Stomach (tissue), 8 donors: ENCODE measurements at regions not wholly inside any gene's neighbourhood (a gene's known extent, or its start where the extent isn't known, plus 50 kb on each side); places are given as distances from the start of the nearest gene placed in this dataset.

Experiments
- DNase-seq, 2 donors: peaks; one replicate each; pipeline versions ENCODE4 v3.0.0 to v3.0.0-alpha.2; 2013 to 2019
- H3K27ac ChIP-seq, 5 donors: fragments of 200-600 bp in 4 of 5; sonication (generic) in 4 of 5; one replicate each; pipeline ENCODE4 v1.5.1; 2013 to 2019; ENCODE audit warnings: mild to moderate bottlenecking in 1 of 5, moderate library complexity in 1 of 5
- H3K27me3 ChIP-seq, 3 donors: fragments of 200-600 bp; sonication (generic); one replicate each; pipeline ENCODE4 v1.5.1; 2017 to 2019; ENCODE audit warnings: mixed run types in 1 of 3
- H3K36me3 ChIP-seq, 4 donors: fragments of 200-600 bp; sonication (generic); 1 replicate in 3 of 4; 2 replicates in 1 of 4; pipeline ENCODE4 v1.5.1; 2016 to 2019
- H3K4me1 ChIP-seq, 4 donors: fragments of 200-600 bp; sonication (generic); one replicate each; pipeline ENCODE4 v1.5.1; 2016 to 2019
- H3K4me3 ChIP-seq, 4 donors: fragments of 200-600 bp; sonication (generic) in 3 of 4; one replicate each; pipeline ENCODE4 v1.5.1; 2016 to 2019; ENCODE audit warnings: mild to moderate bottlenecking in 1 of 4
- H3K9me3 ChIP-seq, 4 donors: fragments of 200-600 bp; sonication (generic); one replicate each; pipeline ENCODE4 v1.5.1; 2016 to 2019
- CTCF ChIP-seq, 7 experiments: fragments of 450-650 bp in 4 of 7; fragments of 200-600 bp in 3 of 7; sonication (generic) in 3 of 7; IDR thresholded peaks; one replicate each; pipeline ENCODE4 v1.5.1; 2016 to 2019; ENCODE audit warnings: antibody characterized with exemption in 7 of 7, control low read depth in 2 of 7, mild to moderate bottlenecking in 1 of 7
- EP300 ChIP-seq: sonication (generic); formaldehyde crosslinking; IDR thresholded peaks from one replicate; pipeline ENCODE4 v1.6.1; 2017; ENCODE audit warnings: antibody characterized with exemption
- POLR2A ChIP-seq, 4 donors: fragments of 450-650 bp; IDR thresholded peaks; one replicate each; pipeline ENCODE4 v1.6.1; 2016; ENCODE audit warnings: antibody characterized with exemption in 4 of 4, control low read depth in 2 of 4, mild to moderate bottlenecking in 1 of 4, moderate library complexity in 1 of 4
- POLR2AphosphoS5 ChIP-seq, 3 donors: sonication (generic); formaldehyde crosslinking; IDR thresholded peaks; one replicate each; pipeline ENCODE4 v1.6.1; 2016; ENCODE audit warnings: antibody characterized with exemption in 3 of 3
- WGBS, 5 donors: extraction: QIAGEN DNeasy Blood & Tissue Kit in 3 of 5; methylation state at CpG; one replicate each; pipeline versions ENCODE4 v1.1.5 to v1.1.7; 2013 to 2018; 5-methylcytosine and 5-hydroxymethylcytosine counted together
- intact Hi-C: fragments of 100-400 bp; cut with DNase I; formaldehyde crosslinking; loops from one replicate; pipeline ENCODE4 v1.15.1; 2023; ENCODE audit warnings: low total_unique reads
- donor health status: healthy with polysubstance abuse.
- donor health status: Bipolar disorder and iron deficiency.
- donor health status: healthy.

- TF ChIP-seq EP300 (no peak), POLR2A (IDR thresholded peaks at IDR 0.05) (no peak), POLR2AphosphoS5 (IDR thresholded peaks at IDR 0.05) (no peak), CTCF (IDR thresholded peaks at IDR 0.05) (no peak)
- WGBS, 5 donors, result 71 to 80% (median 74%) methylated on average over 4 of the region's 4 CpGs
- intact Hi-C loops, result no loop called here
- no peaks in the 10 kb centered on the region for H3K27me3 ChIP-seq
- no peaks in the 10 kb centered on the region for H3K4me1 ChIP-seq
- no peaks in the 10 kb centered on the region for H3K36me3 ChIP-seq
- no peak overlapping the region for H3K4me3 ChIP-seq
- H3K27ac ChIP-seq, result no peak overlapping the region
- H3K9me3 ChIP-seq, result peaks cover 0 to 5% (median 0%) of the 10 kb centered on the region in 4 donors
- DNase-seq, result no peak
Measured at GRCh38 chr1:80403471-80403893, 1397.0 kb upstream of the ADGRL4 start.

GRCh38 chr1:80402625-80403024 is 1396.1 kb upstream of the ADGRL4 start:
- no peak for TF ChIP-seq POLR2A (IDR thresholded peaks at IDR 0.05)
- no peak for TF ChIP-seq EP300
- TF ChIP-seq POLR2AphosphoS5 (IDR thresholded peaks at IDR 0.05), result no peak
- no peak for TF ChIP-seq CTCF (IDR thresholded peaks at IDR 0.05)
- intact Hi-C loops, result no loop called here
- no peak overlapping the region for H3K27ac ChIP-seq
- no peak for DNase-seq
- no peak overlapping the region for H3K4me3 ChIP-seq
- 83 to 93% (median 87%) methylated on average over 3 of the region's 3 CpGs for WGBS, 5 donors
- H3K36me3 ChIP-seq, result no peaks in the 10 kb centered on the region
- H3K9me3 ChIP-seq, result peaks cover 0 to 5% (median 0%) of the 10 kb centered on the region in 4 donors
- no peaks in the 10 kb centered on the region for H3K4me1 ChIP-seq
- no peaks in the 10 kb centered on the region for H3K27me3 ChIP-seq

GRCh38 chr1:80401757-80402156 is 1395.2 kb upstream of the ADGRL4 start:
- no peaks in the 10 kb centered on the region for H3K36me3 ChIP-seq
- no peak overlapping the region for H3K27ac ChIP-seq
- WGBS, 5 donors, result 56 to 74% (median 66%) methylated on average over 1 of the region's 1 CpG
- H3K4me1 ChIP-seq, result no peaks in the 10 kb centered on the region
- TF ChIP-seq POLR2AphosphoS5 (IDR thresholded peaks at IDR 0.05) (no peak), CTCF (IDR thresholded peaks at IDR 0.05) (no peak), POLR2A (IDR thresholded peaks at IDR 0.05) (no peak), EP300 (no peak)
- H3K9me3 ChIP-seq, result peaks cover 0 to 5% (median 0%) of the 10 kb centered on the region in 4 donors
- no peak overlapping the region for H3K4me3 ChIP-seq
- intact Hi-C loops, result no loop called here
- DNase-seq, result no peak
- no peaks in the 10 kb centered on the region for H3K27me3 ChIP-seq

GRCh38 chr1:80392529-80392928 is 1386.0 kb upstream of the ADGRL4 start:
- Histone ChIP-seq H3K27me3 (no peaks in the 10 kb centered on the region), H3K9me3 (peaks cover 0 to 12% (median 6%) of the 10 kb centered on the region in 4 donors), H3K4me3 (no peak overlapping the region), H3K4me1 (peaks cover 0 to 6% (median 0%) of the 10 kb centered on the region in 4 donors), H3K27ac (no peak overlapping the region), H3K36me3 (no peaks in the 10 kb centered on the region)
- TF ChIP-seq POLR2A (IDR thresholded peaks at IDR 0.05) (no peak), EP300 (no peak), POLR2AphosphoS5 (IDR thresholded peaks at IDR 0.05) (no peak)
- 27 to 49% (median 37%) methylated on average over 3 of the region's 3 CpGs for WGBS, 5 donors
- intact Hi-C loops, result no loop called here
- DNase-seq, result peak in 1 of 2 donors; percentile 34

- DNase-seq, result no peak
- no peaks in the 10 kb centered on the region for H3K27me3 ChIP-seq
- H3K4me3 ChIP-seq, result no peak overlapping the region
- H3K4me1 ChIP-seq, result no peaks in the 10 kb centered on the region
- TF ChIP-seq EP300, result no peak
- TF ChIP-seq POLR2A (IDR thresholded peaks at IDR 0.05), result no peak
- TF ChIP-seq POLR2AphosphoS5 (IDR thresholded peaks at IDR 0.05), result no peak
- TF ChIP-seq CTCF (IDR thresholded peaks at IDR 0.05), result no peak
- H3K9me3 ChIP-seq, result peaks cover 0 to 13% (median 6%) of the 10 kb centered on the region in 4 donors
- intact Hi-C loops, result no loop called here
- no peaks in the 10 kb centered on the region for H3K36me3 ChIP-seq
- H3K27ac ChIP-seq, result no peak overlapping the region
Measured at GRCh38 chr1:80385650-80386049, 1379.1 kb upstream of the ADGRL4 start.
